Gastrocnemius medialis (tissue), 4 donors: ENCODE measurements at regions not wholly inside any gene's neighbourhood (a gene's known extent, or its start where the extent isn't known, plus 50 kb on each side); places are given as distances from the start of the nearest gene placed in this dataset.

Experiments used
- CTCF ChIP-seq, 5 experiments: fragments of 450-650 bp in 3 of 5; fragments of 200-600 bp in 2 of 5; sonication (generic) in 2 of 5; IDR thresholded peaks in 4 of 5; conservative IDR thresholded peaks in 1 of 5; 1 replicate in 4 of 5; 2 replicates in 1 of 5; pipeline ENCODE4 v1.5.1; 2016 to 2019; ENCODE audit warnings: antibody characterized with exemption in 5 of 5, mild to moderate bottlenecking in 3 of 5, moderate library complexity in 3 of 5
- POLR2A ChIP-seq, 2 donors: fragments of 450-650 bp; IDR thresholded peaks; one replicate each; pipeline ENCODE4 v1.6.1; 2017; ENCODE audit warnings: antibody characterized with exemption in 2 of 2, mild to moderate bottlenecking in 2 of 2, moderate library complexity in 2 of 2

GRCh38 chr17:72592967-72593325 lies 472.1 kb downstream of the SOX9 start:
- TF ChIP-seq POLR2A (IDR thresholded peaks at IDR 0.05) (no peak), CTCF (IDR thresholded peaks at IDR 0.05 in 4 of 5, conservative IDR thresholded peaks at IDR 0.05 in 1 of 5) (no peak)
